LNCaP clone FGC (cell line): ENCODE measurements at regions not wholly inside any gene's neighbourhood (a gene's known extent, or its start where the extent isn't known, plus 50 kb on each side); places are given as distances from the start of the nearest gene placed in this dataset.
A peak's percentile ranks its signal among the peaks of the same experiment; 100 is the strongest.

ENCODE experiments used
- DNase-seq: peaks from one replicate; pipeline ENCODE4 v3.0.0-alpha.2; 2011; ENCODE audit warnings: low read depth
- H3K4me3 ChIP-seq: 2 replicates; pipeline ENCODE4 v1.5.1; 2011; ENCODE audit warnings: mild to moderate bottlenecking, low read depth, low read length, control low read depth
- TF ChIP-seq, protein P1 (sequence below): IDR thresholded peaks from 2 replicates; pipeline ENCODE4 v1.5.1; 2012; ENCODE audit warnings: mild to moderate bottlenecking; ENCODE audit not compliant: control insufficient read depth, insufficient read depth; ENCODE audit errors: extremely low read depth

DNA sequence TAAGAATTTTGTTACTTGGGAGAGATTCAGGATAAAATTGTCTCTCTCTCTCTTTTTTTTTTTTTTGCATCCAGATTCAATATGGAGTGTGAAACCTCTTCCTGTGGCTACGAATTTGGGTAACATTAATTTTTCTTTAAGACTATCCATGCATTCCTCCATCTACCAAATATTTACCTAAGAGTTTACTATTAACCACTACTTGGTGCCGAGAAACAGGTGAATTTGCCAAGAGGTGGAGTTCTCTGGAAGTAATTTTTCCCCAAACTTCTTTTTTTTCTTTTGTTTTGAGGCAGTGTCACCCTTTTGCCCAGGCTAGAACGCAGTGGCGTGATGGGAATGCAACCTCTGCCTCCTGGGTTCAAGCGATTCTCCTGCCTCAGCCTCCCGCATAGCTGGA is 206.3 kb upstream of the VLDLR start:
- TF ChIP-seq, protein P1, sequence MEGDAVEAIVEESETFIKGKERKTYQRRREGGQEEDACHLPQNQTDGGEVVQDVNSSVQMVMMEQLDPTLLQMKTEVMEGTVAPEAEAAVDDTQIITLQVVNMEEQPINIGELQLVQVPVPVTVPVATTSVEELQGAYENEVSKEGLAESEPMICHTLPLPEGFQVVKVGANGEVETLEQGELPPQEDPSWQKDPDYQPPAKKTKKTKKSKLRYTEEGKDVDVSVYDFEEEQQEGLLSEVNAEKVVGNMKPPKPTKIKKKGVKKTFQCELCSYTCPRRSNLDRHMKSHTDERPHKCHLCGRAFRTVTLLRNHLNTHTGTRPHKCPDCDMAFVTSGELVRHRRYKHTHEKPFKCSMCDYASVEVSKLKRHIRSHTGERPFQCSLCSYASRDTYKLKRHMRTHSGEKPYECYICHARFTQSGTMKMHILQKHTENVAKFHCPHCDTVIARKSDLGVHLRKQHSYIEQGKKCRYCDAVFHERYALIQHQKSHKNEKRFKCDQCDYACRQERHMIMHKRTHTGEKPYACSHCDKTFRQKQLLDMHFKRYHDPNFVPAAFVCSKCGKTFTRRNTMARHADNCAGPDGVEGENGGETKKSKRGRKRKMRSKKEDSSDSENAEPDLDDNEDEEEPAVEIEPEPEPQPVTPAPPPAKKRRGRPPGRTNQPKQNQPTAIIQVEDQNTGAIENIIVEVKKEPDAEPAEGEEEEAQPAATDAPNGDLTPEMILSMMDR = no peak
- H3K4me3 ChIP-seq = no peak overlapping the region
- DNase-seq = no peak

GRCh38 chr9:2417730-2418129 is 203.9 kb upstream of the VLDLR start:
- TF ChIP-seq, protein P1 = no peak
- no peak overlapping the region for H3K4me3 ChIP-seq
- no peak for DNase-seq

DNA sequence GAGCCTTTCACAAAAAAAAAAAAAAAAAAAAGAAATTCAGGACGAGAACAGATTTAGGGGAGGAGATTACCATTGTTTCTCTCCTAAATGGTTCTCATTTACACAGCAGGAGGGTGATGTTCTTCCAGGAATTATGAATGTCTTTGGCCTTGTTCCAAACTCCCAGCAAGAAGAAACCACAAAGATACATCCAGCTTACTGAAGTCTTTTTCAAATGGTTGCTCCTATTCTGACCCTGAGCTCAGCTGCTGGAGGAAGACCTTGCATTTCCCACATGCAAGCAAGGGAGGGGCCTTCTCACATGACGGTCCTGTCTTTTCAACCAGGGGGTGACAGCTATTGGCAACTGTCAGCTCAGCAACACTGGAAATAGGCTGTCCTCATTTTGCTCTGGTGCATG is 203.0 kb upstream of the VLDLR start:
- peak; percentile 6 for DNase-seq
- TF ChIP-seq, protein P1 = no peak
- H3K4me3 ChIP-seq = no peak overlapping the region

DNA sequence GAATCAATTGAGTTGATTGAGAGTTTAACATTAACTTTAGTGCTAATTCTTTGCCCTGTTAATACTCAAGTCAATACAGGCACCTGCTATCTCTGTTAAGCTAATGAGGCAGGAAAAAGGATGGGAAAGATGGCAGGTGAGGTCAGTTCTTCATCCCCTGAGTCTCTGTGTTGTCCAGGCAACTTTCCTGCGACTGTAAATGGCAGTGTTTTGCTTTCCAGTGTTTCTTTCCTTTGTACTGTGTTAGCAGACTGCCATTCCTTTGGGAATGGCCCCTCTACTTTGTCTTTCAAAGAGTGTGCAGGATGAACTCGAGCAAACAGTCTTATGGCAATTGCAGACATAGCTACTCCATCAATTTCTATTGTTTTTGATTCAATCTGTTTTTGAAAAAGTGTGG is 202.2 kb upstream of the VLDLR start:
- TF ChIP-seq, protein P1 = no peak

GRCh38 chr9:2420543-2420942 is 201.0 kb upstream of the VLDLR start:
- H3K4me3 ChIP-seq = no peak overlapping the region
- TF ChIP-seq, protein P1 = no peak
- no peak for DNase-seq

More for the DNA sequence above, 202.2 kb upstream of the VLDLR start:
- H3K4me3 ChIP-seq = no peak overlapping the region
- no peak for DNase-seq

DNA sequence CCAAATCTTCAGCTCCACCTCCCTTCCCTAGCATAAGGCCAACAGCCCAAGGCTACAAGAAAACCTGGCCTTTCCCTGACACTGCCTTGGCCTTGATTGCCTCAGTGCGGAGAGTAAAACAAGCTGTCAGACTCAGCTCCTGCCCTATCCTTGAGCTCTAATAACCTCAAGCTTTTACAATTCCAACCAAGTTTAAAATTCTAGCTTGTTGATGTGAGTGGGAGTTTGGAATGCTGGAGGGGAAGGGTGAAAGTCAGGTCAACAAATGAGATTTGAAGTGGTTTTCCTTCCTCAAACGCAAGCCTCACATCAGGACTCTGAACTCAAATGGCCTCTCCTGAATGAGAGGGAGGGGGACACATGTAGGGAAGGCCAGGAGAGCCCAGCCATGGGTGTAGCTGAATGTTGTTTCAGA is 197.0 kb upstream of the VLDLR start:
- H3K4me3 ChIP-seq = no peak overlapping the region
- DNase-seq = no peak
- TF ChIP-seq, protein P1 = no peak

- TF ChIP-seq, protein P1 = no peak
- H3K4me3 ChIP-seq = no peak overlapping the region
- DNase-seq = no peak
Observed at GRCh38 chr9:2425676-2426075, 195.9 kb upstream of the VLDLR start.
